IMR-90 (cell line): ENCODE measurements at regions not wholly inside any gene's neighbourhood (a gene's known extent, or its start where the extent isn't known, plus 50 kb on each side); places are given as distances from the start of the nearest gene placed in this dataset.

ENCODE experiments used
- ATAC-seq: fragments of 200-7000 bp; cut with Tn5 transposase; 2 replicates; pipeline ENCODE4 v1.9.1; 2020; ENCODE audit warnings: low read depth, mild to moderate bottlenecking, moderate library complexity
- BruUV-seq: library from RNA; stranded (reverse); fragments of 400-500 nt; replicated peaks from 2 replicates; lab custom pipeline; 2021; lab: Mats Ljungman, UMichigan
- CTCF ChIA-PET: fragments of 300-600 bp; formaldehyde crosslinking; extraction: SDS; loops from one replicate; lab custom pipeline; 2021; ENCODE audit warnings: antibody characterized with exemption; lab: Yijun Ruan, JAX
- POLR2A ChIA-PET: fragments of 300-600 bp; sonication (Branson Sonifier 250); formaldehyde crosslinking; loops from one replicate; lab custom pipeline; 2022; ENCODE audit warnings: antibody characterized with exemption; ENCODE audit not compliant: unreplicated experiment; lab: Charles Lee
- DNase-seq: peaks from one replicate; pipeline ENCODE4 v3.0.0; 2013
- H2AFZ ChIP-seq: replicated peaks from 2 replicates; pipeline ENCODE3; 2013; ENCODE audit warnings: low read length, mild to moderate bottlenecking; ENCODE audit not compliant: poor library complexity
- H2AK5ac ChIP-seq: 2 replicates; pipeline ENCODE4 v1.6.1; 2013; ENCODE audit warnings: low read depth, low read length, inconsistent platforms
- H2AK9ac ChIP-seq: replicated peaks from 2 replicates; pipeline ENCODE3; 2013; ENCODE audit warnings: mild to moderate bottlenecking, low read depth, low read length, moderate library complexity; ENCODE audit not compliant: poor library complexity
- H2BK120ac ChIP-seq: 2 replicates; pipeline ENCODE4 v1.6.1; 2013; ENCODE audit warnings: low read depth, low read length, inconsistent platforms
- H2BK15ac ChIP-seq: 3 replicates; pipeline ENCODE4 v1.6.1; 2013; ENCODE audit warnings: low read depth, low read length, inconsistent platforms
- H2BK20ac ChIP-seq: 2 replicates; pipeline ENCODE4 v1.6.1; 2013; ENCODE audit warnings: low read depth, mild to moderate bottlenecking, inconsistent platforms, low read length, moderate library complexity
- H2BK5ac ChIP-seq: 2 replicates; pipeline ENCODE4 v1.6.1; 2013; ENCODE audit warnings: mild to moderate bottlenecking, low read depth, low read length, inconsistent platforms; ENCODE audit not compliant: poor library complexity, severe bottlenecking
- H3K14ac ChIP-seq: replicated peaks from 2 replicates; pipeline ENCODE4 v1.6.1; 2013; ENCODE audit warnings: low read depth, low read length, inconsistent platforms
- H3K18ac ChIP-seq: 2 replicates; pipeline ENCODE4 v1.6.1; 2013; ENCODE audit warnings: low read depth, low read length, control low read depth
- H3K23ac ChIP-seq: 2 replicates; pipeline ENCODE4 v1.6.1; 2013; ENCODE audit warnings: low read depth, low read length, inconsistent platforms
- H3K27ac ChIP-seq: 2 replicates; pipeline ENCODE4 v1.5.1; 2013; ENCODE audit warnings: mild to moderate bottlenecking, control low read depth, low read length; ENCODE audit not compliant: insufficient read depth
- H3K27me3 ChIP-seq: 2 replicates; pipeline ENCODE4 v1.6.1; 2013; ENCODE audit warnings: low read length; ENCODE audit not compliant: control insufficient read depth, insufficient read depth
- H3K36me3 ChIP-seq: 2 replicates; pipeline ENCODE4 v1.6.1; 2013; ENCODE audit warnings: low read length, mixed read lengths; ENCODE audit not compliant: control insufficient read depth, insufficient read depth
- H3K4ac ChIP-seq: 2 replicates; pipeline ENCODE4 v1.6.1; 2013; ENCODE audit warnings: low read depth, low read length, inconsistent platforms
- H3K4me1 ChIP-seq: 2 replicates; pipeline ENCODE4 v1.6.1; 2013; ENCODE audit warnings: low read length, mixed read lengths; ENCODE audit not compliant: control insufficient read depth, insufficient read depth
- H3K4me2 ChIP-seq: 2 replicates; pipeline ENCODE4 v1.6.1; 2013; ENCODE audit warnings: low read depth, mild to moderate bottlenecking, control low read depth, low read length, moderate library complexity
- H3K4me3 ChIP-seq: 2 replicates; pipeline ENCODE4 v1.5.1; 2013; ENCODE audit warnings: low read depth, mild to moderate bottlenecking, control low read depth, low read length, moderate library complexity; ENCODE audit not compliant: insufficient read depth
- H3K56ac ChIP-seq: 2 replicates; pipeline ENCODE4 v1.6.1; 2013; ENCODE audit warnings: low read length, inconsistent platforms; ENCODE audit not compliant: insufficient read depth; ENCODE audit errors: extremely low read depth
- H3K79me1 ChIP-seq, 2 experiments: 2 replicates each; pipeline ENCODE4 v1.6.1; 2013; ENCODE audit warnings: low read length in 2 of 2, inconsistent platforms in 1 of 2, low read depth in 1 of 2
- H3K9ac ChIP-seq: 2 replicates; pipeline ENCODE4 v1.6.1; 2013; ENCODE audit warnings: low read depth, low read length, control low read depth
- H3K9me1 ChIP-seq: 2 replicates; pipeline ENCODE4 v1.6.1; 2013; ENCODE audit warnings: low read length, inconsistent platforms; ENCODE audit not compliant: insufficient read depth
- H3K9me3 ChIP-seq: 2 replicates; pipeline ENCODE4 v1.6.1; 2013; ENCODE audit warnings: low read length; ENCODE audit not compliant: control insufficient read depth, insufficient read depth
- H4K20me1 ChIP-seq: 2 replicates; pipeline ENCODE4 v1.6.1; 2013; ENCODE audit warnings: low read length, inconsistent platforms; ENCODE audit not compliant: insufficient read depth
- H4K5ac ChIP-seq: 2 replicates; pipeline ENCODE4 v1.6.1; 2013; ENCODE audit warnings: mild to moderate bottlenecking, low read depth, low read length, control low read depth
- H4K8ac ChIP-seq, 2 experiments: 2 replicates each; pipeline ENCODE4 v1.6.1; 2013; ENCODE audit warnings: low read depth in 2 of 2, low read length in 2 of 2, control low read depth in 1 of 2, inconsistent platforms in 1 of 2
- H4K91ac ChIP-seq: 2 replicates; pipeline ENCODE4 v1.6.1; 2013; ENCODE audit warnings: low read depth, low read length, inconsistent platforms; ENCODE audit not compliant: insufficient read depth
- FOS ChIP-seq: fragments of 150-350 bp; IDR thresholded peaks from 2 replicates; pipeline ENCODE4 v1.6.1; 2016; ENCODE audit warnings: low read depth, low read length
- RFX5 ChIP-seq: IDR thresholded peaks from 2 replicates; pipeline ENCODE4 v1.8.0; 2012; ENCODE audit warnings: low read depth, mild to moderate bottlenecking, low read length, moderate library complexity
- USF2 ChIP-seq: fragments of 150-350 bp; IDR thresholded peaks from 2 replicates; pipeline ENCODE4 v1.6.1; 2017; ENCODE audit warnings: mild to moderate bottlenecking, antibody characterized with exemption, low read length, low read depth
- WGBS, 2 experiments: methylation state at CpG; one replicate each; pipeline versions ENCODE4 v1.1.5 to v1.1.7; 2013; ENCODE audit warnings: missing lambda C conversion rate in 2 of 2; ENCODE audit not compliant: insufficient read length in 1 of 2; ENCODE audit errors: extremely low coverage in 2 of 2; 5-methylcytosine and 5-hydroxymethylcytosine counted together
- dilution Hi-C: fragments of 300-500 bp; cut with HindIII; formaldehyde crosslinking; loops from one replicate; pipeline ENCODE4 v1.14.3; 2018; ENCODE audit warnings: low sequenced_read_pairs; ENCODE audit not compliant: unreplicated experiment
- in situ Hi-C: fragments of 300-500 bp; cut with MboI; formaldehyde crosslinking; loops from 3 replicates; pipeline ENCODE4 v1.14.3; 2019; ENCODE audit warnings: low sequenced_read_pairs, inconsistent platforms, mixed read lengths
- intact Hi-C: fragments of 100-400 bp; cut with micrococcal nuclease; formaldehyde crosslinking; loops from 2 replicates; pipeline ENCODE4 v1.10.0; 2022

DNA sequence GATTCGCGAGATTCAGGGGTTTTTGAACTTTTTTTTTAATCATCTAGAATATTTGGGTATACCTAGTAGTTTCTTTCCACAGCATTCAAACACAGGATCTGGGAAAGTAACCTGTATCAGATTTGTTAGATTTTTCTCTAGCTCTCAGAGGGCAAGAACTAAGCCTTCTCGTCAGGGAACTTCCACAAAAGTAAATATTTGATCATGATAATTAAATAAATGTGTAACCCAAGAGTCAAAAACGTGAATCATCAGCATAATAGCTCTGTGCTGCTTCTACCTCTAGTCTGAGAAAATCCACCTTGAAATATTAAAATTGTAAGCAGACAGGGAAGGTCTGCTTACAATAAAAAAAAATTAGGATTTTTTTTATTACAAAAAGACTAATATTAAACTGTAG, 225.7 kb upstream of the SPOPL start:
- H3K4me1 ChIP-seq: peaks cover 13% of the 10 kb centered on the region
- no peak overlapping the region for H2BK120ac ChIP-seq
- H3K4ac ChIP-seq: no peak overlapping the region
- no peak overlapping the region for H2BK20ac ChIP-seq
- POLR2A ChIA-PET: no interaction called here
- no peaks in the 10 kb centered on the region for H4K20me1 ChIP-seq
- no peaks in the 10 kb centered on the region for H3K9me3 ChIP-seq
- intact Hi-C loops: loop anchor here (10.0 kb wide), 1 partner anchor 311 kb away; the partner anchor contains the start of gene HNMT
- in situ Hi-C loops: loop anchor here (10.0 kb wide), 1 partner anchor 321 kb away; no protein-coding TSS in a partner anchor
- peak overlapping the region; percentile 64 for H2BK5ac ChIP-seq
- H3K18ac ChIP-seq: no peak overlapping the region
- no peak overlapping the region for H3K23ac ChIP-seq
- no peaks in the 10 kb centered on the region for H3K27me3 ChIP-seq
- ATAC-seq: peak; percentile 72
- no peak overlapping the region; a peak in 1 of 4 replicates for H4K8ac ChIP-seq
- dilution Hi-C loops: no loop called here
- H3K9ac ChIP-seq: no peak overlapping the region
- BruUV-seq: no TSS peak
- H2AFZ ChIP-seq: no peak overlapping the region
- no peak overlapping the region for H2AK9ac ChIP-seq
- H3K14ac ChIP-seq: no peak overlapping the region
- CTCF ChIA-PET: interaction anchor here (0.9 kb wide), 1 partner anchor 10 kb away, joined by 3 read pairs; no protein-coding TSS in a partner anchor
- no peak overlapping the region for H3K27ac ChIP-seq
- H3K36me3 ChIP-seq: no peaks in the 10 kb centered on the region
- peaks cover 4% of the 10 kb centered on the region for H3K9me1 ChIP-seq
- H4K5ac ChIP-seq: no peak overlapping the region
- no peak overlapping the region for H2BK15ac ChIP-seq
- WGBS, 2 experiments: no CpG with 5 or more reads among the region's 4 CpGs
- H3K4me2 ChIP-seq: no peak overlapping the region
- H2AK5ac ChIP-seq: no peak overlapping the region
- peak; percentile 79 for DNase-seq
- no peak overlapping the region for H3K4me3 ChIP-seq
- peaks cover 0 to 3% of the 10 kb centered on the region in 2 experiments; a peak in 1 of 4 replicates for H3K79me1 ChIP-seq
- TF ChIP-seq RFX5: no peak
- peak; percentile 32; the same call in 1 of the 2 replicates for TF ChIP-seq FOS
- TF ChIP-seq USF2: no peak
- no peak overlapping the region for H3K56ac ChIP-seq
- H4K91ac ChIP-seq: no peak overlapping the region
